PC-3 (cell line): ENCODE measurements at regions not wholly inside any gene's neighbourhood (a gene's known extent, or its start where the extent isn't known, plus 50 kb on each side); places are given as distances from the start of the nearest gene placed in this dataset.

Experiments
- EZH2 ChIP-seq: fragments of 300-600 bp; sonication (generic); IDR thresholded peaks from one replicate; pipeline ENCODE4 v1.6.1; 2017; ENCODE audit warnings: antibody characterized with exemption, mild to moderate bottlenecking, low read length; ENCODE audit not compliant: unreplicated experiment
- EZH2phosphoT487 ChIP-seq: fragments of 300-600 bp; sonication (generic); IDR thresholded peaks from 2 replicates; pipeline ENCODE4 v1.6.1; 2018; ENCODE audit warnings: mild to moderate bottlenecking, antibody characterized with exemption, low read length, borderline replicate concordance

DNA sequence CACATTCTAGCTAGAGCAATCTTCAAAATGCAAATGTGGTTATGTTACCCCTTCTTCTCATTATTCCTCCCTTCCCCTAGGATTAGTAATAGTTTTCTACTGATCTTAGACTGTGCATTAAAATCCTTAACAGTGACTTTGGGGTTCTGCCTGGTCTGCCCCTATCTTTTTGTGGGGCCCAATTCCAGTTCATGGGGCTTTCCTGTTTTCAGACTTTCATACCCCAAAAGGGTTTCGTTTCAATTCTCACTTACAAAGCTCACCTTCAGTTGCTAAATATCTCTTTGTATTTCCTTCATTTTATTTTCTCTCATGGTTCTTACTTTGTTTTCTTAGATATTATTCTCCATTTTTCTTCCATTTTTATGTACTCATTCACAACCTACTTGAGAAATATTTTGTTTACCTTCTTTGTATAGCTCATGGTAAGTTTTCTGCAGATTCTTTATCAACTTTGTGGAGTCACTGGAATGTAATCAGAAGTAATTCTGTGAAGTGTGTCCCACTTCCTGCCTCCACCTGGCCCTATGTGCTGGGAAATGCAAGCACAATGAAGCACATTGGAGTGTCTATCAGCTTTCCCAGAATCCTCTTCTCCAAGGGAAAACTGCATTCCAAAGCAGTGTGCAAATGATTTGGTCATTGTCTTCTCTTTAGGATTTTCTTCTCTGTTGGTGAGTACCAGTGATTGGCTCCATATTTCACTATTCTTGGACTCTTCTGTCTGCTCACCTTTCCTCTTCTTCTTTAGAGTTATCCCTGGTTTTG is 350.2 kb downstream of the ZNF326 start:
- no peak for TF ChIP-seq EZH2phosphoT487
- no peak for TF ChIP-seq EZH2
